ENCODE measurements at regions not wholly inside any gene's neighbourhood (a gene's known extent, or its start where the extent isn't known, plus 50 kb on each side); places are given as distances from the start of the nearest gene placed in this dataset.

DNA sequence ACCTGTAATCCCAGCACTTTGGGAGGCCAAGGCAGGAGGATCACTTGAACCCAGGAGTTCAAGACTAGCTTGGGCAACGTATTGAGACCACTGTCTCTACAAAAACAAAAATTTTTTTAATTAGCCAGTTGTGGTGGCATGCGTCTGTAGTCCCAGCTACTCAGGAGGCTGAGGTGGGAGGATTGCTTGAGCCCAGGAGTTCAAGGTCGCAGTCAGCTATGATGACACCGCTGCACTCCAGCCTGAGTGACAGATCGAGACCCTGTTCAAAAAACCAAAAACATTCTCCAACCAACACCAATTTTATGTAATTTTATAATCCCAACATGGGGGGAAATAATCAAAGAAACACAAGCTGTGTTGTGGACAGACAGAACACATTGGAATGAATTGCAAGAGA is 54.6 kb upstream of the TNRC6A start:
- in situ Hi-C loops (cut with HindIII; ENCODE audit: low pct_ligation_motif_present, low sequenced_read_pairs), result no loop called here
- Histone ChIP-seq H3K27me3 (replicated peaks) (no peaks in the 10 kb centered on the region), H3K4me3 (ENCODE audit: low read depth, low read length) (no peak overlapping the region), H3K27ac (no peak overlapping the region), H3K36me3 (replicated peaks) (no peaks in the 10 kb centered on the region)
- TF ChIP-seq, protein P1, sequence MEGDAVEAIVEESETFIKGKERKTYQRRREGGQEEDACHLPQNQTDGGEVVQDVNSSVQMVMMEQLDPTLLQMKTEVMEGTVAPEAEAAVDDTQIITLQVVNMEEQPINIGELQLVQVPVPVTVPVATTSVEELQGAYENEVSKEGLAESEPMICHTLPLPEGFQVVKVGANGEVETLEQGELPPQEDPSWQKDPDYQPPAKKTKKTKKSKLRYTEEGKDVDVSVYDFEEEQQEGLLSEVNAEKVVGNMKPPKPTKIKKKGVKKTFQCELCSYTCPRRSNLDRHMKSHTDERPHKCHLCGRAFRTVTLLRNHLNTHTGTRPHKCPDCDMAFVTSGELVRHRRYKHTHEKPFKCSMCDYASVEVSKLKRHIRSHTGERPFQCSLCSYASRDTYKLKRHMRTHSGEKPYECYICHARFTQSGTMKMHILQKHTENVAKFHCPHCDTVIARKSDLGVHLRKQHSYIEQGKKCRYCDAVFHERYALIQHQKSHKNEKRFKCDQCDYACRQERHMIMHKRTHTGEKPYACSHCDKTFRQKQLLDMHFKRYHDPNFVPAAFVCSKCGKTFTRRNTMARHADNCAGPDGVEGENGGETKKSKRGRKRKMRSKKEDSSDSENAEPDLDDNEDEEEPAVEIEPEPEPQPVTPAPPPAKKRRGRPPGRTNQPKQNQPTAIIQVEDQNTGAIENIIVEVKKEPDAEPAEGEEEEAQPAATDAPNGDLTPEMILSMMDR (IDR thresholded peaks at IDR 0.05; ENCODE audit: low read depth, low read length, missing control alignments), result no peak
- no peak for DNase-seq

DNA sequence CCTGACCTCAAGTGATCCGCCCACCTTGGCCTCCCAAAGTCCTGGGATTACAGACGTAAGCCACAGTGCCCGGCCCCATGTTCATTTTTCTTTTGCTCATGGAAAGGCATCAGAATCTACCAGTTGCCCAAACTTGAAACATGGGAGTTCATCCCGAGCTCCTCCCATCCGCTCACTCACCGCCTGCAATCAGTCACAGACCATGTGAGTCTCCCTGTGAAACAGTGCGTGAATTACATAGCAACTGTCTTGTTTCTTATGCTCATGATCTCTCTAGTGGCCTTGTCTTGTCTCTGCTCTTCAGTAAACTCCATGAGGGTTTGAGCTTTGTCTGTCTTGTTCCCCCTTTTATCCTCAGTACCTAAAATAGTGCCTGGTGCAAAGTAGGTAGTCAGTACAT is 52.1 kb upstream of the TNRC6A start:
- no peak for DNase-seq
- H3K27me3 ChIP-seq (replicated peaks), result no peaks in the 10 kb centered on the region
- no peak overlapping the region for H3K4me3 ChIP-seq (ENCODE audit: low read depth, low read length)
- in situ Hi-C loops (cut with HindIII; ENCODE audit: low pct_ligation_motif_present, low sequenced_read_pairs), result no loop called here
- TF ChIP-seq, protein P1 (IDR thresholded peaks at IDR 0.05; ENCODE audit: low read depth, low read length, missing control alignments), result no peak
- H3K27ac ChIP-seq, result no peak overlapping the region
- H3K36me3 ChIP-seq (replicated peaks), result no peaks in the 10 kb centered on the region

Measured in brain microvascular endothelial cell (primary cell).